ENCODE measurements at regions not wholly inside any gene's neighbourhood (a gene's known extent, or its start where the extent isn't known, plus 50 kb on each side); places are given as distances from the start of the nearest gene placed in this dataset.
"Not testable (repeated sequence)": the region's sequence is repeated elsewhere in the genome, so short reads cannot be mapped to it uniquely, and the experiment has no call there.

- peak; percentile 99 for DNase-seq (ENCODE audit: low read depth)
Observed at GRCh38 chr16:85514598-85515318, 98.4 kb upstream of the GSE1 start.

- DNase-seq (ENCODE audit: low read depth), result no peak
Observed at GRCh38 chr16:85515319-85515745, 97.8 kb upstream of the GSE1 start.

- DNase-seq (ENCODE audit: low read depth), result no peak
Observed at GRCh38 chr16:85515830-85516397, 97.2 kb upstream of the GSE1 start.

- no peak for DNase-seq (ENCODE audit: low read depth)
Observed at GRCh38 chr16:85517154-85517553, 96.0 kb upstream of the GSE1 start.

- no peak for DNase-seq (ENCODE audit: low read depth)
Observed at GRCh38 chr16:85517563-85518179, 95.5 kb upstream of the GSE1 start.

GRCh38 chr16:85518398-85519049 is 94.6 kb upstream of the GSE1 start:
- no peak for DNase-seq (ENCODE audit: low read depth)

- DNase-seq (ENCODE audit: low read depth), result not testable (repeated sequence)
Observed at GRCh38 chr16:85519050-85519440, 94.1 kb upstream of the GSE1 start.

GRCh38 chr16:85519540-85520231 is 93.4 kb upstream of the GSE1 start:
- DNase-seq (ENCODE audit: low read depth), result no peak

- DNase-seq (ENCODE audit: low read depth), result no peak
Observed at GRCh38 chr16:85520853-85521521, 92.1 kb upstream of the GSE1 start.

GRCh38 chr16:85521552-85522307 is 91.4 kb upstream of the GSE1 start:
- peak; percentile 21 for DNase-seq (ENCODE audit: low read depth)

- no peak for DNase-seq (ENCODE audit: low read depth)
Observed at GRCh38 chr16:85522308-85522841, 90.7 kb upstream of the GSE1 start.

- DNase-seq (ENCODE audit: low read depth), result peak; percentile 49
Observed at GRCh38 chr16:85522842-85523601, 90.1 kb upstream of the GSE1 start.

- peak; percentile 41 for DNase-seq (ENCODE audit: low read depth)
Observed at GRCh38 chr16:85523602-85524364, 89.3 kb upstream of the GSE1 start.

- no peak for DNase-seq (ENCODE audit: low read depth)
Observed at GRCh38 chr16:85524365-85524629, 88.8 kb upstream of the GSE1 start.

GRCh38 chr16:85524630-85525419 is 88.3 kb upstream of the GSE1 start:
- peak; percentile 43 for DNase-seq (ENCODE audit: low read depth)

GRCh38 chr16:85525420-85526184 is 87.5 kb upstream of the GSE1 start:
- no peak for DNase-seq (ENCODE audit: low read depth)

GRCh38 chr16:85526185-85526974 is 86.7 kb upstream of the GSE1 start:
- DNase-seq (ENCODE audit: low read depth), result no peak
